SU-DHL-6 (cell line): ENCODE measurements at regions not wholly inside any gene's neighbourhood (a gene's known extent, or its start where the extent isn't known, plus 50 kb on each side); places are given as distances from the start of the nearest gene placed in this dataset.

Source experiments
- H2AFZ ChIP-seq: fragments of 200-600 bp; sonication (generic); 2 replicates; pipeline ENCODE4 v1.6.1; 2014; ENCODE audit warnings: low read depth, mild to moderate bottlenecking, moderate library complexity, mixed read lengths, antibody characterized with exemption, low read length; ENCODE audit not compliant: severe bottlenecking
- H3F3A ChIP-seq: fragments of 200-600 bp; shearing (Covaris generic); 2 replicates; pipeline ENCODE4 v1.6.0; 2016; ENCODE audit warnings: antibody characterized with exemption, mild to moderate bottlenecking; ENCODE audit not compliant: insufficient read depth
- H3K27ac ChIP-seq: fragments of 200-600 bp; sonication (generic); 2 replicates; pipeline ENCODE4 v1.5.1; 2016; ENCODE audit warnings: low read depth, mild to moderate bottlenecking, low read length, moderate library complexity, mixed read lengths
- H3K27me3 ChIP-seq: fragments of 200-600 bp; sonication (generic), shearing (Covaris generic); 2 replicates; pipeline ENCODE4 v1.6.0; 2014; ENCODE audit warnings: mild to moderate bottlenecking, low read length
- H3K36me3 ChIP-seq: fragments of 200-600 bp; sonication (generic); 2 replicates; pipeline ENCODE4 v1.6.1; 2014; ENCODE audit warnings: mild to moderate bottlenecking, low read length, mixed read lengths
- H3K4me2 ChIP-seq: fragments of 300-600, 200-600 bp; shearing (Covaris generic), sonication (generic); 2 replicates; pipeline ENCODE4 v1.6.0; 2014; ENCODE audit warnings: low read length, low read depth, mild to moderate bottlenecking; ENCODE audit not compliant: poor library complexity, severe bottlenecking
- H3K4me3 ChIP-seq: fragments of 200-600 bp; sonication (generic); 2 replicates; pipeline ENCODE4 v1.5.1; 2014; ENCODE audit warnings: antibody characterized with exemption, low read length, mild to moderate bottlenecking, mixed read lengths; ENCODE audit not compliant: insufficient read depth, poor library complexity, severe bottlenecking
- H3K79me2 ChIP-seq: fragments of 200-600 bp; sonication (generic); 2 replicates; pipeline ENCODE4 v1.6.1; 2014; ENCODE audit warnings: mild to moderate bottlenecking, low read length, moderate library complexity; ENCODE audit not compliant: insufficient read depth
- H3K9ac ChIP-seq: fragments of 200-600 bp; sonication (generic); 2 replicates; pipeline ENCODE4 v1.7.0; 2014; ENCODE audit warnings: mild to moderate bottlenecking, low read length
- H3K9me2 ChIP-seq: fragments of 200-600 bp; sonication (generic); replicated peaks from 2 replicates; pipeline ENCODE4 v1.6.1; 2014; ENCODE audit warnings: low read length; ENCODE audit not compliant: insufficient read depth
- H3K9me3 ChIP-seq: fragments of 200-600 bp; sonication (generic); 2 replicates; pipeline ENCODE4 v1.6.1; 2014; ENCODE audit warnings: low read length, mixed read lengths; ENCODE audit not compliant: insufficient read depth
- H4K20me1 ChIP-seq: fragments of 200-600 bp; sonication (generic); 2 replicates; pipeline ENCODE4 v1.6.1; 2014; ENCODE audit warnings: low read depth, mild to moderate bottlenecking, antibody characterized with exemption, low read length, moderate library complexity, mixed read lengths
- CTCF ChIP-seq: fragments of 200-600 bp; sonication (generic); IDR thresholded peaks from one replicate; pipeline ENCODE4 v1.5.1; 2017; ENCODE audit warnings: antibody characterized with exemption, mild to moderate bottlenecking, low read length, moderate library complexity; ENCODE audit not compliant: insufficient read depth, poor library complexity, severe bottlenecking
- EZH2phosphoT487 ChIP-seq: fragments of 200-600 bp; sonication (generic), shearing (Covaris generic); conservative IDR thresholded peaks from 2 replicates; pipeline ENCODE4 v1.6.1; 2018; ENCODE audit warnings: mild to moderate bottlenecking, antibody characterized with exemption, low read length, moderate library complexity, mixed read lengths

- Histone ChIP-seq H3K4me3 (no peak overlapping the region), H4K20me1 (no peaks in the 10 kb centered on the region), H3K4me2 (no peak overlapping the region), H2AFZ (no peak overlapping the region), H3K9me3 (no peaks in the 10 kb centered on the region), H3K9me2 (no peaks in the 10 kb centered on the region), H3K9ac (no peak overlapping the region), H3K27me3 (no peaks in the 10 kb centered on the region), H3K36me3 (no peaks in the 10 kb centered on the region), H3K79me2 (no peaks in the 10 kb centered on the region), H3K27ac (no peak overlapping the region), H3F3A (no peaks in the 10 kb centered on the region)
- no peak for TF ChIP-seq EZH2phosphoT487
- no peak for TF ChIP-seq CTCF
Observed at GRCh38 chrX:145687146-145687545, 130.5 kb upstream of the SLITRK2 start.

- Histone ChIP-seq H3K4me3 (no peak overlapping the region), H4K20me1 (no peaks in the 10 kb centered on the region), H3K27me3 (no peaks in the 10 kb centered on the region), H2AFZ (no peak overlapping the region), H3K9me2 (no peaks in the 10 kb centered on the region), H3K9me3 (no peaks in the 10 kb centered on the region), H3K36me3 (no peaks in the 10 kb centered on the region), H3K27ac (no peak overlapping the region), H3K9ac (no peak overlapping the region), H3K4me2 (no peak overlapping the region), H3K79me2 (no peaks in the 10 kb centered on the region), H3F3A (no peaks in the 10 kb centered on the region)
- TF ChIP-seq CTCF: no peak
- no peak for TF ChIP-seq EZH2phosphoT487
Observed at GRCh38 chrX:145687707-145688106, 129.9 kb upstream of the SLITRK2 start.

GRCh38 chrX:145694048-145694447 lies 123.6 kb upstream of the SLITRK2 start:
- TF ChIP-seq CTCF: no peak
- no peak for TF ChIP-seq EZH2phosphoT487
- H3K9me3 ChIP-seq: no peaks in the 10 kb centered on the region
- no peak overlapping the region for H3K4me2 ChIP-seq

More at GRCh38 chrX:145694048-145694447, 123.6 kb upstream of the SLITRK2 start:
- H4K20me1 ChIP-seq: no peaks in the 10 kb centered on the region
- H3K4me3 ChIP-seq: no peak overlapping the region
- H3K79me2 ChIP-seq: no peaks in the 10 kb centered on the region
- no peaks in the 10 kb centered on the region for H3K36me3 ChIP-seq
- H3K27ac ChIP-seq: no peak overlapping the region
- H3K9ac ChIP-seq: no peak overlapping the region
- H3K9me2 ChIP-seq: no peaks in the 10 kb centered on the region
- no peaks in the 10 kb centered on the region for H3F3A ChIP-seq
- no peak overlapping the region for H2AFZ ChIP-seq
- H3K27me3 ChIP-seq: no peaks in the 10 kb centered on the region
